ACC112 (cell line): ENCODE measurements at regions not wholly inside any gene's neighbourhood (a gene's known extent, or its start where the extent isn't known, plus 50 kb on each side); places are given as distances from the start of the nearest gene placed in this dataset.

ENCODE experiments used
- H2AFZ ChIP-seq: fragments of 200-600 bp; sonication (generic); one replicate; pipeline ENCODE4 v1.6.0; 2017; ENCODE audit warnings: antibody characterized with exemption, low read length; ENCODE audit not compliant: unreplicated experiment
- H3K27ac ChIP-seq: fragments of 200-600 bp; sonication (generic); 2 replicates; pipeline ENCODE4 v1.5.1; 2014; ENCODE audit warnings: low read depth, mild to moderate bottlenecking, antibody characterized with exemption, low read length, moderate library complexity
- H3K27me3 ChIP-seq: fragments of 200-600 bp; sonication (generic); 2 replicates; pipeline ENCODE4 v1.6.1; 2014; ENCODE audit warnings: mild to moderate bottlenecking, antibody characterized with exemption, low read length, moderate library complexity, mixed read lengths; ENCODE audit not compliant: insufficient read depth
- H3K36me3 ChIP-seq: fragments of 200-600 bp; sonication (generic); 2 replicates; pipeline ENCODE4 v1.6.1; 2016; ENCODE audit warnings: mild to moderate bottlenecking, antibody characterized with exemption, low read length, moderate library complexity, mixed read lengths; ENCODE audit not compliant: insufficient read depth
- H3K4me1 ChIP-seq: fragments of 200-600 bp; sonication (generic); one replicate; pipeline ENCODE4 v1.6.1; 2016; ENCODE audit warnings: low read length, mixed read lengths; ENCODE audit not compliant: insufficient read depth, unreplicated experiment, control insufficient read depth
- H3K4me3 ChIP-seq: fragments of 200-600 bp; sonication (generic); 2 replicates; pipeline ENCODE4 v1.5.1; 2014; ENCODE audit warnings: mild to moderate bottlenecking, low read depth, low read length
- H3K79me2 ChIP-seq: fragments of 200-600 bp; sonication (generic); one replicate; pipeline ENCODE4 v1.6.0; 2016; ENCODE audit warnings: low read length; ENCODE audit not compliant: control insufficient read depth, unreplicated experiment, insufficient read depth

DNA sequence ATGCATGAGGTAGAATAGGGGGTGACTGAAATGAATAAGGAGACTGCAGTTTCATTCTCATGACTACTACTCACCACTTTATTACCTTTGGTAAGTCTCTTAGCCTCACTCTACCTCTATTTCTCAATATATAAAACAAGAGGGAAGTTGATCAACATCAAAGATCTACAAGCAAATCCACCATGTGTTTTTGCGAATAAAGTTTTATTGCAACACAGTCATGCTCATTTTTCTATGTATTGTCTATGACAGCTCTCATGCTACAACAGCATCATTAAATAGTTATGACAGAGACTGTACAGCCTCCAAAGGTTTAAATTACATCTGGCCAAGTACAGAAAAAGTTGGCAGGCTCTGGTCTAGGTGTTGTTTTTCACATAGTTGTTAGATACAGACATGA, 72.6 kb upstream of the CPEB2 start:
- Histone ChIP-seq H3K27me3 (no peaks in the 10 kb centered on the region), H3K27ac (no peak overlapping the region), H3K36me3 (no peaks in the 10 kb centered on the region), H2AFZ (no peak overlapping the region), H3K4me1 (no peaks in the 10 kb centered on the region), H3K79me2 (no peaks in the 10 kb centered on the region), H3K4me3 (no peak overlapping the region)

DNA sequence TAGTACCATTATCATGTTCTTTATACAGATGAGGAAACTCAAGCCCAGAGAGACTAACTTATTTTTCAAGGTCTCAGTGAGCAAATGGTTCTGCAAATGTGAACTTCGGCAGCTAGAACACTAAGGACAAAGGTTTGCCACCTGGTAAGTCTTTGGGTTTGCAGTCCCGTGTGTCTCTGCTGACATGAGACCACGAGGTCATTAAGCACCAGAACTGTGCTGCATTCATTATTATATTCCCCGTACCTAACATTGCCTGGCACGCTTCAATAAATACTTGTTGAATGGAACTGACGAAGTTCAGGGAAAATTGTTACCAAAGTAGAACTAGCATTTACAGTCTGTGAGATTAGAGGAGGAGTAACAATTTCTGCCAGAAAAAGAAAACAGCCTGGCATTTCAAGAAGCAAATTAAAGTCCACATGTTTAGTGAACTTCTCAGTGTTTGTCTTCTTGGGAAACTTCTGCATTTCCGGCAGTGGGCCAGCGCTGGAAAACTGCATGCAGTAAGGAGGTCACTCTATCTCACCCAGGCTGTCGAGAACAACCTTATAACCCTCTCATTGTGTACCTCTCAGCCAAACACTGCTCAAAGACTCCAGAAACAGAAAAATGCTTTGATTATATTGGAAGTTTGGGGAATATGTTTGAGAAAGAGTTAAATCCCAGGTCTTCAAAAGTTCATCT, 67.4 kb upstream of the CPEB2 start:
- H3K36me3 ChIP-seq, result no peaks in the 10 kb centered on the region
- H3K79me2 ChIP-seq, result no peaks in the 10 kb centered on the region
- no peak overlapping the region for H3K27ac ChIP-seq
- H3K4me3 ChIP-seq, result no peak overlapping the region
- H3K4me1 ChIP-seq, result no peaks in the 10 kb centered on the region
- H3K27me3 ChIP-seq, result no peaks in the 10 kb centered on the region
- no peak overlapping the region for H2AFZ ChIP-seq

DNA sequence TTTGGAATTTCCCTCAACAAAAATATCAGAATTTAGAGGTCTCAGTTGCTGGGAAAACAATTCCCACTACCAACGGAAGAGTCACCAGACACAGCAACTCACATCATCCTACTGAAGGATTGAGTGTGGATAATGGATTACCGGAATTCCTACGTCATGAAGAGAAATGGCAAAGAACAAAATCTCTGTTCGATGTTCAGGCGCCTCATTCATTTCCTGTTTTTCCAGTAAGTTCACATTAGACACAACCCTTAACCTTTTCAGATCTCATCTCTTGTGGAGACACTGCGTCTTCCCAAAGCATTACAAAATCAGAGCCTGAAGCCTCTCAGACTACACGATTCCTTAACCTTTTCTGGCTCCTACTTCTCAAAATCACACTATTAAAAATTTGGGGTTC, 58.5 kb upstream of the CPEB2 start:
- Histone ChIP-seq H3K4me1 (no peaks in the 10 kb centered on the region), H3K4me3 (no peak overlapping the region), H3K27ac (no peak overlapping the region), H3K36me3 (no peaks in the 10 kb centered on the region), H3K79me2 (no peaks in the 10 kb centered on the region), H3K27me3 (no peaks in the 10 kb centered on the region), H2AFZ (no peak overlapping the region)

DNA sequence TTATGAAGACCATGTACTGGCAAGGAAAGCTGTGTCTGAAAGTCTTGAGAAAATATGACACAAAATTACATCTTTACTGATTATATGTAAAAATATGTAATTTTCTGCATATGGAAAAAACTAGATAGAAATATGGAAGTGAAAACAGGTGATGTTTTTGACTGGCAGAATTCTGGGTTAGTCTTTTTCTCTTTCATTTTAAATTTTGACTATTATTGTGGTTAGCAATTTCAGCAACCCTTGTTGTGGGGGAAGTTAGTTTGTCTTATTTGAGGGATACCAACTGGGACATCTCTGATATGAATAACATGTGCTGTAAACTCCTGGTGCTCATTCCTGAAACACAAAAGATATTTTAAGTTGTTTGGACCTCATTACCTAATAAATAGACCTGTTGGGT, 49.9 kb upstream of the CPEB2 start:
- Histone ChIP-seq H2AFZ (no peak overlapping the region), H3K36me3 (no peaks in the 10 kb centered on the region), H3K27ac (no peak overlapping the region)

More for the DNA sequence above, 49.9 kb upstream of the CPEB2 start:
- Histone ChIP-seq H3K4me1 (no peaks in the 10 kb centered on the region), H3K27me3 (no peaks in the 10 kb centered on the region), H3K4me3 (no peak overlapping the region), H3K79me2 (no peaks in the 10 kb centered on the region)
